HG02571 (cell line): ENCODE measurements at regions not wholly inside any gene's neighbourhood (a gene's known extent, or its start where the extent isn't known, plus 50 kb on each side); places are given as distances from the start of the nearest gene placed in this dataset.

Experiments
- ATAC-seq: cut with Tn5 transposase; IDR thresholded peaks from one replicate; pipeline ENCODE4 v1.9.1; 2021; ENCODE audit warnings: mild to moderate bottlenecking, moderate library complexity; ENCODE audit not compliant: unreplicated experiment

GRCh38 chr6:139828751-139829519, 454.5 kb upstream of the CITED2 start:
- ATAC-seq: no peak

GRCh38 chr6:139825935-139826374, 451.5 kb upstream of the CITED2 start:
- ATAC-seq: no peak

GRCh38 chr6:139824864-139825263, 450.4 kb upstream of the CITED2 start:
- ATAC-seq: no peak

GRCh38 chr6:139823808-139824126, 449.3 kb upstream of the CITED2 start:
- no peak for ATAC-seq

- no peak for ATAC-seq
These were observed 448.8 kb upstream of the CITED2 start for GRCh38 chr6:139823099-139823807.

- no peak for ATAC-seq
These were observed 447.3 kb upstream of the CITED2 start for GRCh38 chr6:139821676-139822223.

GRCh38 chr6:139820210-139820609, 445.8 kb upstream of the CITED2 start:
- no peak for ATAC-seq

- no peak for ATAC-seq
These were observed 445.3 kb upstream of the CITED2 start for GRCh38 chr6:139819776-139820175.

- ATAC-seq: no peak
These were observed 438.5 kb upstream of the CITED2 start for GRCh38 chr6:139812939-139813338.

GRCh38 chr6:139801571-139802321, 427.3 kb upstream of the CITED2 start:
- ATAC-seq: no peak

GRCh38 chr6:139800837-139801236, 426.4 kb upstream of the CITED2 start:
- peak; percentile 71 for ATAC-seq

GRCh38 chr6:139790527-139790926, 416.1 kb upstream of the CITED2 start:
- ATAC-seq: no peak

GRCh38 chr6:139784222-139784769, 409.8 kb upstream of the CITED2 start:
- ATAC-seq: no peak

GRCh38 chr6:139779988-139780774, 405.7 kb upstream of the CITED2 start:
- ATAC-seq: no peak

GRCh38 chr6:139778688-139779087, 404.2 kb upstream of the CITED2 start:
- no peak for ATAC-seq

GRCh38 chr6:139778106-139778505, 403.7 kb upstream of the CITED2 start:
- ATAC-seq: no peak

GRCh38 chr6:139777202-139777970, 402.9 kb upstream of the CITED2 start:
- no peak for ATAC-seq

GRCh38 chr6:139776041-139776440, 401.6 kb upstream of the CITED2 start:
- no peak for ATAC-seq

GRCh38 chr6:139768196-139768595, 393.7 kb upstream of the CITED2 start:
- no peak for ATAC-seq

GRCh38 chr6:139766796-139767195, 392.3 kb upstream of the CITED2 start:
- no peak for ATAC-seq
